Stimulated activated CD4-positive, alpha-beta T cell treated with anti-CD3 and anti-CD28 coated beads, TNF-alpha, amount 100 ng/mL, for 1 hour (primary cell): ENCODE measurements at regions not wholly inside any gene's neighbourhood (a gene's known extent, or its start where the extent isn't known, plus 50 kb on each side); places are given as distances from the start of the nearest gene placed in this dataset.
"Not testable (repeated sequence)": the region's sequence is repeated elsewhere in the genome, so short reads cannot be mapped to it uniquely, and the experiment has no call there.

Experiments used
- DNase-seq, 3 donors: peaks; one replicate each; pipeline ENCODE4 v3.0.0-alpha.2; 2020; ENCODE audit warnings: low read depth in 3 of 3, low spot score in 1 of 3

GRCh38 chr11:112693781-112694180 lies 267.4 kb upstream of the NCAM1 start:
- DNase-seq: no peak

- no peak for DNase-seq
These were observed 267.0 kb upstream of the NCAM1 start for GRCh38 chr11:112694245-112694644.

GRCh38 chr11:112694813-112695212 lies 266.4 kb upstream of the NCAM1 start:
- no peak for DNase-seq

- DNase-seq: no peak
These were observed 263.6 kb upstream of the NCAM1 start for GRCh38 chr11:112697391-112698178.

GRCh38 chr11:112705148-112705547 lies 256.1 kb upstream of the NCAM1 start:
- DNase-seq: no peak

- DNase-seq: no peak
These were observed 254.4 kb upstream of the NCAM1 start for GRCh38 chr11:112706863-112707262.

GRCh38 chr11:112714340-112714739 lies 246.9 kb upstream of the NCAM1 start:
- DNase-seq: not testable (repeated sequence)

GRCh38 chr11:112715056-112715455 lies 246.2 kb upstream of the NCAM1 start:
- no peak for DNase-seq

GRCh38 chr11:112718483-112718882 lies 242.7 kb upstream of the NCAM1 start:
- no peak for DNase-seq

- DNase-seq: no peak
These were observed 241.3 kb upstream of the NCAM1 start for GRCh38 chr11:112719736-112720525.

- no peak for DNase-seq
These were observed 239.1 kb upstream of the NCAM1 start for GRCh38 chr11:112722148-112722547.

- no peak for DNase-seq
These were observed 238.3 kb upstream of the NCAM1 start for GRCh38 chr11:112722876-112723275.

GRCh38 chr11:112723676-112724495 lies 237.3 kb upstream of the NCAM1 start:
- no peak for DNase-seq

- no peak for DNase-seq
These were observed 236.8 kb upstream of the NCAM1 start for GRCh38 chr11:112724496-112724790.

GRCh38 chr11:112725636-112726035 lies 235.6 kb upstream of the NCAM1 start:
- DNase-seq: no peak

GRCh38 chr11:112727341-112727841 lies 233.8 kb upstream of the NCAM1 start:
- DNase-seq: no peak

- no peak for DNase-seq
These were observed 232.9 kb upstream of the NCAM1 start for GRCh38 chr11:112728288-112728687.

- DNase-seq: no peak
These were observed 232.5 kb upstream of the NCAM1 start for GRCh38 chr11:112728716-112729115.

GRCh38 chr11:112730591-112730990 lies 230.6 kb upstream of the NCAM1 start:
- no peak for DNase-seq

- DNase-seq: no peak
These were observed 229.7 kb upstream of the NCAM1 start for GRCh38 chr11:112731538-112731937.

- no peak for DNase-seq
These were observed 229.2 kb upstream of the NCAM1 start for GRCh38 chr11:112732031-112732430.

- DNase-seq: no peak
These were observed 227.0 kb upstream of the NCAM1 start for GRCh38 chr11:112734207-112734606.
